Brain microvascular endothelial cell (primary cell): ENCODE measurements at regions not wholly inside any gene's neighbourhood (a gene's known extent, or its start where the extent isn't known, plus 50 kb on each side); places are given as distances from the start of the nearest gene placed in this dataset.

Experiments used
- DNase-seq: peaks from one replicate; pipeline ENCODE4 v3.0.0-alpha.2; 2020
- H3K27ac ChIP-seq: fragments of 250-450 bp; sonication (Bioruptor Pico); 2 replicates; pipeline ENCODE4 v1.5.1; 2020; ENCODE audit warnings: mild to moderate bottlenecking, moderate library complexity
- H3K27me3 ChIP-seq: fragments of 250-450 bp; sonication (Bioruptor Pico); replicated peaks from 2 replicates; pipeline ENCODE4 v1.5.1; 2020; ENCODE audit warnings: mild to moderate bottlenecking
- H3K36me3 ChIP-seq: fragments of 250-450 bp; sonication (Bioruptor Pico); replicated peaks from 2 replicates; pipeline ENCODE4 v1.5.1; 2020; ENCODE audit warnings: mild to moderate bottlenecking
- H3K4me3 ChIP-seq: 2 replicates; pipeline ENCODE4 v1.5.1; 2011; ENCODE audit warnings: low read depth, mild to moderate bottlenecking, control low read depth, low read length, moderate library complexity
- in situ Hi-C: cut with HindIII; loops from 2 replicates; pipeline ENCODE4 v1.10.0; 2017; ENCODE audit warnings: low sequenced_read_pairs, low pct_ligation_motif_present
- TF ChIP-seq, protein P1 (sequence below): IDR thresholded peaks from 2 replicates; pipeline ENCODE4 v1.5.1; 2011; ENCODE audit warnings: low read depth, mild to moderate bottlenecking, moderate library complexity, low read length, control low read depth, inconsistent platforms; ENCODE audit errors: missing control alignments

DNA sequence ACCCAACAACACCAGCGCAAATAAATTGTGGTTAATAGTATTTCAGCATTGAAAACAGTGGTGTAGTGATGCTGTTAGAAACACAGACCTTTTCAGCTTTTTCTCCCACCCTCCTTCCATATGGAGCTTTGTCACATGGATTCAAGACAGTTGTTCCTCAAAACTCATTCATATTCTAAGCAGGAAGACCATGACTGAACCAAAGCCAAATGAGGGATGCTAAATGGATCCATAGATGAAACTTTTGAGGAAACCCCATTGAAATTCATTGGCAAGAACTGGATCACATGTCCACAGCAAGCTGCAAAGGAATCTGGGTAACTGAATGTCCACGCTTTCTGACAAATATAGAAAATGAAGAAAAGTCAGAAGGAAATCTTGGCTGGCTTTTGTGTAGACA, 615.1 kb upstream of the NETO1 start:
- Histone ChIP-seq H3K36me3 (no peaks in the 10 kb centered on the region), H3K27me3 (no peaks in the 10 kb centered on the region), H3K4me3 (no peak overlapping the region), H3K27ac (no peak overlapping the region)
- in situ Hi-C loops = no loop called here
- no peak for DNase-seq
- TF ChIP-seq, protein P1, sequence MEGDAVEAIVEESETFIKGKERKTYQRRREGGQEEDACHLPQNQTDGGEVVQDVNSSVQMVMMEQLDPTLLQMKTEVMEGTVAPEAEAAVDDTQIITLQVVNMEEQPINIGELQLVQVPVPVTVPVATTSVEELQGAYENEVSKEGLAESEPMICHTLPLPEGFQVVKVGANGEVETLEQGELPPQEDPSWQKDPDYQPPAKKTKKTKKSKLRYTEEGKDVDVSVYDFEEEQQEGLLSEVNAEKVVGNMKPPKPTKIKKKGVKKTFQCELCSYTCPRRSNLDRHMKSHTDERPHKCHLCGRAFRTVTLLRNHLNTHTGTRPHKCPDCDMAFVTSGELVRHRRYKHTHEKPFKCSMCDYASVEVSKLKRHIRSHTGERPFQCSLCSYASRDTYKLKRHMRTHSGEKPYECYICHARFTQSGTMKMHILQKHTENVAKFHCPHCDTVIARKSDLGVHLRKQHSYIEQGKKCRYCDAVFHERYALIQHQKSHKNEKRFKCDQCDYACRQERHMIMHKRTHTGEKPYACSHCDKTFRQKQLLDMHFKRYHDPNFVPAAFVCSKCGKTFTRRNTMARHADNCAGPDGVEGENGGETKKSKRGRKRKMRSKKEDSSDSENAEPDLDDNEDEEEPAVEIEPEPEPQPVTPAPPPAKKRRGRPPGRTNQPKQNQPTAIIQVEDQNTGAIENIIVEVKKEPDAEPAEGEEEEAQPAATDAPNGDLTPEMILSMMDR = no peak

DNA sequence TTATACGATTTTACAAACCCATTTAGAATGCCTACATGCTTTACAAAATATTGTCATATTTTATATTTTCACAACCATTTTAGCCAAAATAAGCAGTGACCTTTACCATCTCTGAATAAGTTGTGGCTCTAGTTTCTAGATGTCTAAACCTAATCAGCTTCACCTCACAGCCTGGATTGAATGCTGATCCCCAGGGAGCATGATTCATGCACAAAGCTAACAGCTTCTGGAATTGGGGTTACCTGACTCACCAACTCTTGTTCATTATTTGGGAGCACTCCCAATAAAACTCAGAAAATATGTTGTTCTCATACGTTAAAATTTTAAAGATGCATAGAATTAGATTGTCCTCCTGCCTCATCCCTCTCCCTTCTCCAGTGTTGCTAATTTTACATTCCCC, 611.7 kb upstream of the NETO1 start:
- Histone ChIP-seq H3K27me3 (no peaks in the 10 kb centered on the region), H3K4me3 (no peak overlapping the region), H3K36me3 (no peaks in the 10 kb centered on the region), H3K27ac (no peak overlapping the region)
- TF ChIP-seq, protein P1 = no peak
- peak; percentile 11 for DNase-seq
- in situ Hi-C loops = no loop called here

DNA sequence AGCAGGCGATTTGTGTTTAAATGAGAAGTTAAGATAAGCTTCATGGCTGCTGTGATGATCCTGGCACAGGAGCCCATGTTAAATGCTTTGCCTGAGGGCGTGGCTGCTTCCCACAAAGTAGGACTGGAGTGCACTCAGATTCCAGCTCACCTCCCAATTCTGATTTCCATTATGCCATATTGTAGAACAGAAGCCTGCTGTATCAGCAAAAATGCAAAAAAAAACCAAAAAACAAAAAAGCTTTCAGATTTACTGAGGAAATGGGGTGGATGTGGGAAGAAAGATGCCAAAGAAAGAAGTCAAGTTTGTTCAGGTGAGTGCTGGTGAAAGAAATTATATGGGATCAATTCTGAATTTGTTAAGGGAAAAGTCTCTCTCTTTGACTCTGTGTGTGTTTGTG, 610.4 kb upstream of the NETO1 start:
- Histone ChIP-seq H3K4me3 (no peak overlapping the region), H3K27ac (no peak overlapping the region), H3K27me3 (no peaks in the 10 kb centered on the region), H3K36me3 (no peaks in the 10 kb centered on the region)
- TF ChIP-seq, protein P1 = no peak
- in situ Hi-C loops = no loop called here
- no peak for DNase-seq

DNA sequence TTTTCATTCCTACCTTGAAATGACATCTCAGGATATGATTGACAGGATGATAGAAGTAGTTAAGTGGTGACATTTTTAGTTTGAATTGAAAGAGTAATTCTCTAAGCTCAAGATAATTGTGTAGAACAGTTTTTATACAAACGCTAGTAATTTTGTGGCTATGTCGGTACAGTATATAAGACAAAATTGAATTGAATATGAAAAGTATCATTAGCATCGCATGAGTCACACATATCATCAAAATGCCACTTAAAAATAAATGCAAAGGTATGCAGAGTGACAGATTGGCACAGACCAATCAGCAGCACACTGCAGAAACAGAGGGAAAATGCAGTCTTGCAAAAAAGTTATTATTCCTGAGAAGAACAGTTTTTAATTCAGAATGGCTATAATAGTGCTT, 608.2 kb upstream of the NETO1 start:
- in situ Hi-C loops = no loop called here
- DNase-seq = no peak
- Histone ChIP-seq H3K27ac (no peak overlapping the region), H3K36me3 (no peaks in the 10 kb centered on the region), H3K4me3 (no peak overlapping the region), H3K27me3 (no peaks in the 10 kb centered on the region)
- TF ChIP-seq, protein P1 = no peak

DNA sequence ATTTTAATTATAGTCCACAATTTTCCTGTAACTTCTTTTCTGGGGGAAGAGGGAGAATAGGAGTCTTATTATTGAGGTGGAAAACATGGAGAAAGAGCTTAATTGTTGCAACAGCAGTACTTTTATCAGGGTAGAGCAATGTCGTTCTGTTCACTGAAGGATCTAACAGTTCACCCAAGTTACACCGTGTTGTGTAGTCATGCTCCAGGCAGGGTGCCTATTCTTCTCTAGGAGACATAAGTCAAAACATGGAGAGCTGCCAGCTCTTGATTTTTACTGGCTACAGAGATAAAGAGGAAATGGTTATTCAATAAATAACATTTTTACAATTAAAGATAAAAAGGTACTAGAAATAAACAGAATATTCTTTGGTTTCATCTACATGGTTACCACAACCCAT, 594.3 kb upstream of the NETO1 start:
- H3K4me3 ChIP-seq = no peak overlapping the region
- TF ChIP-seq, protein P1 = no peak
- peak; percentile 84 for DNase-seq
- H3K27me3 ChIP-seq = no peaks in the 10 kb centered on the region
- no peaks in the 10 kb centered on the region for H3K36me3 ChIP-seq
- H3K27ac ChIP-seq = peak overlapping the region; percentile 67
- in situ Hi-C loops = no loop called here

DNA sequence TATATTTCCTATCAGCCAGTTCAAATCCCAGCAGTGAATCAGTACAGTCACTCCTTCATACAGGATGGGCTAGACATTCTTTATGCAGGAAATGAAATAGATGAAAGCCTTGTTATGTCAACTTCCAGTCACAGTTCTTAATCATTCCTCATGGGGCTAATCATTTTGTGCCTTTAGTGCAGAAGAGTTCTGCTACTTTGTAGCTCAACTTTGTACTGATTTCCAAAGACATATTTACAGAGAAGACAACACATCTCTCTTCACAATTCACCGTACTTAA, 593.9 kb upstream of the NETO1 start:
- in situ Hi-C loops = no loop called here

More for the DNA sequence above, 593.9 kb upstream of the NETO1 start:
- Histone ChIP-seq H3K27me3 (no peaks in the 10 kb centered on the region), H3K27ac (peak overlapping the region; percentile 67), H3K36me3 (no peaks in the 10 kb centered on the region), H3K4me3 (no peak overlapping the region)
- peak; percentile 15 for DNase-seq
- TF ChIP-seq, protein P1 = no peak
